K562 (cell line): ENCODE measurements at regions not wholly inside any gene's neighbourhood (a gene's known extent, or its start where the extent isn't known, plus 50 kb on each side); places are given as distances from the start of the nearest gene placed in this dataset.

ENCODE experiments used
- ATAC-seq: fragments of 200-7000 bp; cut with Tn5 transposase; 3 replicates; pipeline ENCODE4 v1.9.1; 2020; ENCODE audit warnings: moderate library complexity
- BruUV-seq: library from RNA; stranded (reverse); fragments of 400-500 nt; replicated peaks from 2 replicates; lab custom pipeline; 2021; lab: Mats Ljungman, UMichigan
- CTCF ChIA-PET: fragments of 300-600 bp; formaldehyde crosslinking; extraction: SDS; loops from one replicate; lab custom pipeline; 2021; ENCODE audit warnings: low intra/inter-chr PET ratio; lab: Yijun Ruan, JAX
- POLR2A ChIA-PET: fragments of 300-600, 350-650 bp; sonication (Branson Sonifier 250); formaldehyde crosslinking; extraction: SDS; loops from one replicate; lab custom pipeline; 2021; ENCODE audit warnings: antibody characterized with exemption, inconsistent platforms; lab: Yijun Ruan, JAX
- DNase-seq, 4 experiments: peaks; one replicate each; pipeline versions ENCODE4 v3.0.0 to v3.0.0-alpha.2; 2011 to 2018; ENCODE audit warnings: low spot score in 3 of 4, mixed read lengths in 3 of 4; ENCODE audit errors: extremely low read depth in 1 of 4
- FAIRE-seq: peaks from 2 replicates; lab custom pipeline; 2011; peaks lifted over from hg19 to GRCh38; lab: Jason Lieb, UNC
- H2AFZ ChIP-seq: 2 replicates; pipeline ENCODE4 v1.6.0; 2011; ENCODE audit warnings: low read depth, low read length, control low read depth, inconsistent platforms
- H3K27ac ChIP-seq: fragments of 200-600 bp; 3 replicates; pipeline ENCODE4 v1.8.0; 2011; ENCODE audit warnings: low read depth, mild to moderate bottlenecking, control low read depth, inconsistent platforms, low read length, moderate library complexity, mixed read lengths; ENCODE audit errors: extremely low read depth
- H3K27me3 ChIP-seq, 2 experiments: fragments of 300-600 bp in 1 of 2; 2 replicates in 1 of 2; 3 replicates in 1 of 2; pipeline versions ENCODE4 v1.6.0 to v1.8.0; 2011; ENCODE audit warnings: inconsistent platforms in 2 of 2, low read length in 2 of 2, mild to moderate bottlenecking in 1 of 2, mixed read lengths in 1 of 2, moderate library complexity in 1 of 2; ENCODE audit not compliant: control insufficient read depth in 2 of 2, insufficient read depth in 2 of 2
- H3K36me3 ChIP-seq: fragments of 300-600 bp; 3 replicates; pipeline ENCODE4 v1.8.0; 2011; ENCODE audit warnings: mild to moderate bottlenecking, low read length, inconsistent platforms; ENCODE audit not compliant: control insufficient read depth, insufficient read depth
- H3K4me1 ChIP-seq, 2 experiments: fragments of 200-600 bp in 1 of 2; replicated peaks in 1 of 2; 2 replicates in 1 of 2; 3 replicates in 1 of 2; pipeline versions ENCODE4 v1.5.1 to v1.8.0; 2011; ENCODE audit warnings: inconsistent platforms in 2 of 2, low read length in 2 of 2, mild to moderate bottlenecking in 1 of 2, mixed read lengths in 1 of 2, moderate library complexity in 1 of 2; ENCODE audit not compliant: control insufficient read depth in 2 of 2, insufficient read depth in 2 of 2
- H3K4me2 ChIP-seq: 2 replicates; pipeline ENCODE4 v1.6.1; 2011; ENCODE audit warnings: low read length, control low read depth, inconsistent platforms, mixed read lengths; ENCODE audit not compliant: insufficient read depth
- H3K4me3 ChIP-seq: fragments of 200-600 bp; sonication (generic), shearing (Covaris generic); 2 replicates; pipeline ENCODE4 v1.5.1; 2016; ENCODE audit warnings: control low read depth, inconsistent platforms
- H3K79me2 ChIP-seq: fragments of 200-600 bp; 3 replicates; pipeline ENCODE4 v1.8.0; 2011; ENCODE audit warnings: low read length, inconsistent platforms; ENCODE audit not compliant: control insufficient read depth, insufficient read depth
- H3K9ac ChIP-seq, 2 experiments: 2 replicates each; pipeline versions ENCODE4 v1.6.0 to v1.6.1; 2011; ENCODE audit warnings: low read depth in 2 of 2, low read length in 2 of 2, control low read depth in 1 of 2, inconsistent platforms in 1 of 2, mild to moderate bottlenecking in 1 of 2, mixed read lengths in 1 of 2; ENCODE audit not compliant: insufficient read depth in 1 of 2
- H3K9me1 ChIP-seq: one replicate; pipeline ENCODE4 v1.6.0; 2011; ENCODE audit warnings: inconsistent platforms, mild to moderate bottlenecking, low read length, moderate library complexity; ENCODE audit not compliant: control insufficient read depth, insufficient read depth
- H3K9me3 ChIP-seq: replicated peaks from 2 replicates; pipeline ENCODE4 v1.5.1; 2011; ENCODE audit warnings: low read depth, low read length, inconsistent platforms; ENCODE audit not compliant: control insufficient read depth, insufficient read depth
- H4K20me1 ChIP-seq: replicated peaks from 2 replicates; pipeline ENCODE4 v1.6.1; 2011; ENCODE audit warnings: low read length, inconsistent platforms, mixed read lengths; ENCODE audit not compliant: control insufficient read depth, insufficient read depth
- ATF4 ChIP-seq: fragments of 450-650 bp; formaldehyde crosslinking; IDR thresholded peaks from 2 replicates; pipeline ENCODE4 v1.4.0; 2022; ENCODE audit warnings: mild to moderate bottlenecking, moderate library complexity
- CREB5 ChIP-seq: fragments of 250-450 bp; sonication (Bioruptor Pico); IDR thresholded peaks from 2 replicates; pipeline ENCODE4 v1.5.0; 2020; ENCODE audit warnings: mild to moderate bottlenecking
- HDAC2 ChIP-seq: fragments of 450-650 bp; IDR thresholded peaks from 2 replicates; pipeline ENCODE4 v1.6.1; 2016; ENCODE audit warnings: mild to moderate bottlenecking
- HDAC3 ChIP-seq: fragments of 450-650 bp; IDR thresholded peaks from 2 replicates; pipeline ENCODE4 v1.6.1; 2018; ENCODE audit warnings: borderline replicate concordance, mild to moderate bottlenecking, moderate library complexity; ENCODE audit not compliant: partially characterized antibody
- HLTF ChIP-seq: fragments of 450-650 bp; IDR thresholded peaks from 2 replicates; pipeline ENCODE4 v1.6.1; 2016
- MNT ChIP-seq, 2 experiments: fragments of 450-650 bp; conservative IDR thresholded peaks; 2 replicates each; pipeline ENCODE4 v1.6.1; 2017; ENCODE audit warnings: mild to moderate bottlenecking in 2 of 2, moderate library complexity in 2 of 2
- MYC ChIP-seq, 2 experiments: fragments of 250-450 bp in 1 of 2; sonication (Bioruptor Pico) in 1 of 2; IDR thresholded peaks; 2 replicates each; pipeline versions ENCODE4 v1.5.1 to v1.6.1; 2012 to 2021; ENCODE audit warnings: low read depth in 2 of 2, borderline replicate concordance in 1 of 2, improper control_type of control experiment in 1 of 2, low read length in 1 of 2, mild to moderate bottlenecking in 1 of 2, moderate library complexity in 1 of 2
- RNF219 ChIP-seq: fragments of 250-450 bp; sonication (Bioruptor Pico); IDR thresholded peaks from 2 replicates; pipeline ENCODE4 v1.5.0; 2022; ENCODE audit warnings: mild to moderate bottlenecking
- SMARCA4 ChIP-seq: fragments of 450-650 bp; IDR thresholded peaks from 2 replicates; pipeline ENCODE4 v1.6.1; 2016
- SP1 ChIP-seq: sonication (generic); formaldehyde crosslinking; IDR thresholded peaks from 2 replicates; pipeline ENCODE4 v1.8.1; 2022; ENCODE audit warnings: mild to moderate bottlenecking, missing genetic modification reagents
- SRSF1 ChIP-seq: fragments of 200-400 bp; formaldehyde crosslinking; IDR thresholded peaks from 2 replicates; pipeline ENCODE4 v1.6.1; 2017; ENCODE audit warnings: mild to moderate bottlenecking, low read depth, low read length, moderate library complexity
- TCF7 ChIP-seq: sonication (generic); IDR thresholded peaks from 2 replicates; pipeline ENCODE4 v1.6.1; 2016; ENCODE audit warnings: antibody characterized with exemption, borderline replicate concordance
- ZBTB7A ChIP-seq: IDR thresholded peaks from 2 replicates; pipeline ENCODE4 v1.6.1; 2011; ENCODE audit warnings: low read depth, mild to moderate bottlenecking, low read length, moderate library complexity, borderline replicate concordance; ENCODE audit not compliant: control insufficient read depth
- ZFP30 ChIP-seq: fragments of 250-450 bp; sonication (Bioruptor Pico); IDR thresholded peaks from 2 replicates; pipeline ENCODE4 v1.8.0; 2022; ENCODE audit warnings: moderate library complexity, mild to moderate bottlenecking, inconsistent platforms, borderline replicate concordance
- ZNF778 ChIP-seq: fragments of 450-650 bp; formaldehyde crosslinking; IDR thresholded peaks from 2 replicates; pipeline ENCODE4 v1.4.0; 2020; ENCODE audit warnings: mild to moderate bottlenecking, moderate library complexity
- WGBS: fragments of 100-300 bp; shearing (Covaris generic); methylation state at CpG from one replicate; pipeline ENCODE4 v1.1.6; 2016; ENCODE audit warnings: low coverage, mixed read lengths; ENCODE audit not compliant: insufficient coverage; ENCODE audit errors: missing lambda C conversion rate; 5-methylcytosine and 5-hydroxymethylcytosine counted together
- in situ Hi-C: fragments of 300-500 bp; cut with MboI; formaldehyde crosslinking; loops from 4 replicates; pipeline ENCODE4 v1.15.0; 2018; ENCODE audit warnings: inconsistent platforms, mixed read lengths
- intact Hi-C: fragments of 100-400 bp; cut with micrococcal nuclease; formaldehyde crosslinking; loops from 2 replicates; pipeline ENCODE4 v1.14.2; 2022

GRCh38 chr10:111890046-111890445, 293.5 kb downstream of the GPAM start:
- BruUV-seq: no TSS peak
- ChIA-PET POLR2A (no interaction called here), CTCF (no interaction called here)
- H3K27me3 ChIP-seq: no peaks in the 10 kb centered on the region
- FAIRE-seq: no peak
- H3K9me1 ChIP-seq: no peaks in the 10 kb centered on the region
- DNase-seq: no peak
- H3K27ac ChIP-seq: no peak overlapping the region
- no peaks in the 10 kb centered on the region for H3K9me3 ChIP-seq
- no peak overlapping the region for H3K9ac ChIP-seq
- H3K4me3 ChIP-seq: no peak overlapping the region
- H2AFZ ChIP-seq: no peak overlapping the region
- H3K4me2 ChIP-seq: no peak overlapping the region
- intact Hi-C loops: no loop called here
- in situ Hi-C loops: no loop called here
- 0% methylated on average over 3 of the region's 3 CpGs for WGBS
- TF ChIP-seq SRSF1 (no peak), RNF219 (CRISPR knock-in tag) (no peak), MYC (IDR thresholded peaks at IDR 0.05; ENCODE audit: low read depth, low read length) (no peak), MYC (CRISPR knock-in tag; IDR thresholded peaks at IDR 0.05; ENCODE audit: borderline replicate concordance, low read depth) (no peak), SMARCA4 (no peak), TCF7 (no peak), HLTF (no peak), HDAC2 (no peak), HDAC3 (no peak), SP1 (CRISPR knock-in tag) (no peak), ZFP30 (CRISPR knock-in tag) (no peak), MNT (conservative IDR thresholded peaks at IDR 0.05) (no peak), ZNF778 (no peak), ATF4 (CRISPR knock-in tag) (no peak), CREB5 (no peak), ZBTB7A (no peak)
- H4K20me1 ChIP-seq: no peaks in the 10 kb centered on the region
- H3K36me3 ChIP-seq: no peaks in the 10 kb centered on the region
- no peaks in the 10 kb centered on the region for H3K79me2 ChIP-seq
- ATAC-seq: no peak
- H3K4me1 ChIP-seq: no peaks in the 10 kb centered on the region
